Kidney (tissue), 13 donors: ENCODE measurements at regions not wholly inside any gene's neighbourhood (a gene's known extent, or its start where the extent isn't known, plus 50 kb on each side); places are given as distances from the start of the nearest gene placed in this dataset.

Source experiments
- DNase-seq, 5 donors: peaks; one replicate each; pipeline ENCODE4 v3.0.0-alpha.2; 2013 to 2020
- FAIRE-seq: peaks from 2 replicates; lab custom pipeline; 2012; peaks lifted over from hg19 to GRCh38; lab: Jason Lieb, UNC
- H3K27ac ChIP-seq, 2 donors: one replicate each; pipeline ENCODE4 v1.7.0; 2013; ENCODE audit warnings: low read depth in 2 of 2, low read length in 2 of 2, inconsistent platforms in 1 of 2
- H3K27me3 ChIP-seq: one replicate; pipeline ENCODE4 v1.7.1; 2013; ENCODE audit warnings: low read length, inconsistent platforms; ENCODE audit not compliant: control insufficient read depth, insufficient read depth
- H3K36me3 ChIP-seq, 3 donors: one replicate each; pipeline versions ENCODE4 v1.7.0 to v1.7.1; 2013; ENCODE audit warnings: low read length in 3 of 3, control low read depth in 1 of 3, inconsistent platforms in 1 of 3; ENCODE audit not compliant: insufficient read depth in 3 of 3, control insufficient read depth in 2 of 3
- H3K4me1 ChIP-seq, 3 donors: one replicate each; pipeline versions ENCODE4 v1.7.0 to v1.7.1; 2013; ENCODE audit warnings: low read length in 3 of 3, inconsistent platforms in 1 of 3, low read depth in 1 of 3; ENCODE audit not compliant: control insufficient read depth in 2 of 3, insufficient read depth in 2 of 3
- H3K4me3 ChIP-seq, 3 donors: one replicate each; pipeline versions ENCODE4 v1.7.0 to v1.8.1; 2013; ENCODE audit warnings: low read length in 3 of 3, control low read depth in 1 of 3, inconsistent platforms in 1 of 3
- H3K9ac ChIP-seq, 3 donors: one replicate each; pipeline versions ENCODE4 v1.7.0 to v1.7.1; 2013; ENCODE audit warnings: low read length in 3 of 3, control low read depth in 1 of 3, inconsistent platforms in 1 of 3
- H3K9me3 ChIP-seq, 3 donors: one replicate each; pipeline versions ENCODE4 v1.7.0 to v1.7.1; 2013; ENCODE audit warnings: low read length in 3 of 3, control low read depth in 1 of 3, inconsistent platforms in 1 of 3; ENCODE audit not compliant: control insufficient read depth in 2 of 3, insufficient read depth in 1 of 3
- CTCF ChIP-seq: IDR thresholded peaks from 3 replicates; pipeline ENCODE4 v1.5.1; 2012; ENCODE audit warnings: mild to moderate bottlenecking, moderate library complexity, borderline replicate concordance; ENCODE audit not compliant: insufficient read depth; ENCODE audit errors: extremely low read depth
- intact Hi-C: fragments of 100-400 bp; cut with DNase I; formaldehyde crosslinking; loops from one replicate; pipeline ENCODE4 v1.11.1; 2022
- donor health status: control.
- donor health status: control.
- donor health status: control.
- donor health status: control.
- donor health status: control.
- donor health status: DM: yes; HTN: yes; CAD: no.
- donor health status: Normal renal cell carcinoma (clear cell type).

- Histone ChIP-seq H3K9me3 (no peaks in the 10 kb centered on the region), H3K4me1 (no peaks in the 10 kb centered on the region), H3K4me3 (no peak overlapping the region), H3K36me3 (no peaks in the 10 kb centered on the region), H3K27ac (no peak overlapping the region), H3K9ac (no peak overlapping the region), H3K27me3 (no peaks in the 10 kb centered on the region)
- DNase-seq (no peak), FAIRE-seq (no peak)
- intact Hi-C loops = no loop called here
- TF ChIP-seq CTCF = no peak
Measured at GRCh38 chr9:68640421-68641089, 64.5 kb upstream of the PIP5K1B start.

- no peak overlapping the region for H3K9ac ChIP-seq
- no peaks in the 10 kb centered on the region for H3K27me3 ChIP-seq
- FAIRE-seq = no peak
- no peaks in the 10 kb centered on the region for H3K36me3 ChIP-seq
- DNase-seq = no peak
- H3K27ac ChIP-seq = no peak overlapping the region
- intact Hi-C loops = no loop called here
- H3K4me3 ChIP-seq = no peak overlapping the region
- H3K4me1 ChIP-seq = no peaks in the 10 kb centered on the region
- TF ChIP-seq CTCF = no peak
- no peaks in the 10 kb centered on the region for H3K9me3 ChIP-seq
Measured at GRCh38 chr9:68643901-68644809, 60.9 kb upstream of the PIP5K1B start.

- TF ChIP-seq CTCF = no peak
- H3K27ac ChIP-seq = no peak overlapping the region
- H3K27me3 ChIP-seq = no peaks in the 10 kb centered on the region
- H3K4me1 ChIP-seq = no peaks in the 10 kb centered on the region
- H3K9me3 ChIP-seq = no peaks in the 10 kb centered on the region
- H3K4me3 ChIP-seq = no peak overlapping the region
- H3K9ac ChIP-seq = no peak overlapping the region
- intact Hi-C loops = no loop called here
- H3K36me3 ChIP-seq = no peaks in the 10 kb centered on the region
- FAIRE-seq (no peak), DNase-seq (no peak)
Measured at GRCh38 chr9:68644831-68645230, 60.2 kb upstream of the PIP5K1B start.
